MCF 10A (cell line): ENCODE measurements at regions not wholly inside any gene's neighbourhood (a gene's known extent, or its start where the extent isn't known, plus 50 kb on each side); places are given as distances from the start of the nearest gene placed in this dataset.

Source experiments
- BruUV-seq: library from RNA; stranded (reverse); fragments of 400-500 nt; replicated peaks from 2 replicates; lab custom pipeline; 2021; lab: Mats Ljungman, UMichigan
- CTCF ChIA-PET: fragments of 300-600 bp; sonication (Branson Sonifier 250); formaldehyde crosslinking; extraction: SDS; loops from one replicate; lab custom pipeline; 2021; ENCODE audit warnings: antibody characterized with exemption, inconsistent platforms; lab: Yijun Ruan, JAX
- POLR2A ChIA-PET: fragments of 300-600, 350-650 bp; sonication (Branson Sonifier 250); formaldehyde crosslinking; extraction: SDS; loops from one replicate; lab custom pipeline; 2020; ENCODE audit warnings: antibody characterized with exemption, inconsistent platforms; lab: Yijun Ruan, JAX
- DNase-seq: peaks from one replicate; pipeline ENCODE4 v3.0.0-alpha.2; 2018; ENCODE audit not compliant: unreplicated experiment
- H3K27ac Mint-ChIP-seq: one replicate; pipeline ENCODE4 v1.8.0; 2022; ENCODE audit warnings: mild to moderate bottlenecking, low read depth, mixed read lengths; ENCODE audit not compliant: unreplicated experiment
- H3K27me3 Mint-ChIP-seq: one replicate; pipeline ENCODE4 v1.8.0; 2022; ENCODE audit warnings: mixed read lengths; ENCODE audit not compliant: insufficient read depth, unreplicated experiment
- H3K36me3 Mint-ChIP-seq: one replicate; pipeline ENCODE4 v1.8.0; 2022; ENCODE audit warnings: mild to moderate bottlenecking, moderate library complexity, mixed read lengths; ENCODE audit not compliant: insufficient read depth, unreplicated experiment
- H3K4me1 Mint-ChIP-seq: one replicate; pipeline ENCODE4 v1.8.0; 2022; ENCODE audit warnings: mixed read lengths; ENCODE audit not compliant: insufficient read depth, unreplicated experiment
- H3K4me3 Mint-ChIP-seq: one replicate; pipeline ENCODE4 v1.8.0; 2022; ENCODE audit warnings: mild to moderate bottlenecking, moderate library complexity, mixed read lengths; ENCODE audit not compliant: unreplicated experiment
- H3K9me3 Mint-ChIP-seq: one replicate; pipeline ENCODE4 v1.8.0; 2022; ENCODE audit warnings: mixed read lengths; ENCODE audit not compliant: unreplicated experiment
- CTCF ChIP-seq: fragments of 200-600 bp; IDR thresholded peaks from one replicate; pipeline ENCODE4 v1.8.0; 2022; ENCODE audit warnings: antibody characterized with exemption, mild to moderate bottlenecking; ENCODE audit not compliant: unreplicated experiment
- intact Hi-C: fragments of 100-400 bp; cut with micrococcal nuclease; formaldehyde crosslinking; loops from 2 replicates; pipeline ENCODE4 v1.14.1; 2022

GRCh38 chr21:24220446-24220845 is 1386.8 kb downstream of the MRPL39 start:
- no peaks in the 10 kb centered on the region for H3K27me3 Mint-ChIP-seq
- H3K27ac Mint-ChIP-seq, result no peak overlapping the region
- DNase-seq, result no peak
- no peak for TF ChIP-seq CTCF
- H3K36me3 Mint-ChIP-seq, result no peaks in the 10 kb centered on the region
- ChIA-PET CTCF (no interaction called here), POLR2A (no interaction called here)
- peaks cover 23% of the 10 kb centered on the region for H3K4me1 Mint-ChIP-seq
- intact Hi-C loops, result no loop called here
- BruUV-seq, result no TSS peak
- no peak overlapping the region for H3K4me3 Mint-ChIP-seq
- peaks cover 12% of the 10 kb centered on the region for H3K9me3 Mint-ChIP-seq

GRCh38 chr21:24217151-24217550 is 1390.1 kb downstream of the MRPL39 start:
- Mint-ChIP-seq H3K27ac (no peak overlapping the region), H3K9me3 (peaks cover 5% of the 10 kb centered on the region), H3K27me3 (no peaks in the 10 kb centered on the region), H3K4me1 (peaks cover 7% of the 10 kb centered on the region), H3K4me3 (no peak overlapping the region), H3K36me3 (no peaks in the 10 kb centered on the region)
- POLR2A ChIA-PET, result no interaction called here
- BruUV-seq, result no TSS peak
- CTCF ChIA-PET, result interaction anchor here (0.5 to 0.6 kb wide), 2 partner anchors 504 to 526 kb away, joined by 3 to 9 read pairs; no protein-coding TSS in a partner anchor
- intact Hi-C loops, result no loop called here
- no peak for TF ChIP-seq CTCF
- peak; percentile 6 for DNase-seq

- Mint-ChIP-seq H3K4me3 (no peak overlapping the region), H3K27ac (no peak overlapping the region), H3K9me3 (peaks cover 8% of the 10 kb centered on the region), H3K27me3 (no peaks in the 10 kb centered on the region), H3K4me1 (no peaks in the 10 kb centered on the region), H3K36me3 (no peaks in the 10 kb centered on the region)
- TF ChIP-seq CTCF, result no peak
- CTCF ChIA-PET, result no interaction called here
- no TSS peak for BruUV-seq
- intact Hi-C loops, result no loop called here
- no peak for DNase-seq
- POLR2A ChIA-PET, result no interaction called here
Measured at GRCh38 chr21:24210130-24210529, 1397.2 kb downstream of the MRPL39 start.

- TF ChIP-seq CTCF, result no peak
- BruUV-seq, result no TSS peak
- Mint-ChIP-seq H3K4me3 (no peak overlapping the region), H3K36me3 (no peaks in the 10 kb centered on the region), H3K27me3 (no peaks in the 10 kb centered on the region), H3K27ac (no peak overlapping the region), H3K9me3 (peaks cover 8% of the 10 kb centered on the region), H3K4me1 (no peaks in the 10 kb centered on the region)
- ChIA-PET POLR2A (no interaction called here), CTCF (no interaction called here)
- DNase-seq, result no peak
- intact Hi-C loops, result no loop called here
Measured at GRCh38 chr21:24208562-24209260, 1398.6 kb downstream of the MRPL39 start.
